ENCODE measurements at regions not wholly inside any gene's neighbourhood (a gene's known extent, or its start where the extent isn't known, plus 50 kb on each side); places are given as distances from the start of the nearest gene placed in this dataset.

GRCh38 chr9:103816146-103816545 lies 278.0 kb upstream of the SMC2 start:
- H2BK12ac ChIP-seq (ENCODE audit: low read length in 2 of 2): no peak overlapping the region
- no peak overlapping the region for H3K23ac ChIP-seq (ENCODE audit: low read length in 2 of 2)
- H2BK120ac ChIP-seq (ENCODE audit: low read depth, low read length): no peak overlapping the region
- no peak overlapping the region for H4K91ac ChIP-seq (ENCODE audit: low read length)
- H3K36me3 ChIP-seq (ENCODE audit: control insufficient read depth in 1 of 2, insufficient read depth in 2 of 2, low read depth in 1 of 2, low read length in 2 of 2): no peaks in the 10 kb centered on the region
- WGBS: 33% methylated on average over 1 of the region's 4 CpGs
- no peaks in the 10 kb centered on the region for H3K27me3 ChIP-seq (ENCODE audit: control insufficient read depth in 1 of 2, insufficient read depth in 1 of 2, low read length in 2 of 2)
- no peak overlapping the region for H2BK15ac ChIP-seq (ENCODE audit: low read depth, poor library complexity, severe bottlenecking)
- H4K8ac ChIP-seq (ENCODE audit: low read length): no peak overlapping the region
- no peaks in the 10 kb centered on the region for H3K9me3 ChIP-seq (ENCODE audit: control insufficient read depth, low read length)
- no peak overlapping the region for H2AK5ac ChIP-seq (ENCODE audit: low read length, severe bottlenecking)
- no peak overlapping the region for H3K4ac ChIP-seq (ENCODE audit: low read depth in 1 of 2, low read length in 2 of 2)
- no peak overlapping the region for H3K27ac ChIP-seq (ENCODE audit: low read length, poor library complexity, severe bottlenecking)
- H3K79me1 ChIP-seq (replicated peaks; ENCODE audit: low read length, poor library complexity, severe bottlenecking): no peaks in the 10 kb centered on the region
- no peak overlapping the region for H2AFZ ChIP-seq (ENCODE audit: low read depth, low read length)
- no peak overlapping the region for H2BK5ac ChIP-seq (ENCODE audit: low read depth, low read length, poor library complexity, severe bottlenecking)
- H3K4me3 ChIP-seq (ENCODE audit: insufficient read depth in 1 of 2, low read depth in 1 of 2, low read length in 2 of 2): no peak overlapping the region
- no peak overlapping the region for H3K14ac ChIP-seq (ENCODE audit: low read length in 2 of 2)
- H3K9ac ChIP-seq (ENCODE audit: low read length): no peak overlapping the region
- no peak overlapping the region for H3K18ac ChIP-seq (ENCODE audit: low read depth in 1 of 2, low read length in 2 of 2)
- H3K4me2 ChIP-seq (ENCODE audit: low read length, poor library complexity, severe bottlenecking): no peak overlapping the region
- DNase-seq: no peak
- no peaks in the 10 kb centered on the region for H3K4me1 ChIP-seq (ENCODE audit: control insufficient read depth, insufficient read depth, low read depth, low read length)

- no peak overlapping the region for H3K4ac ChIP-seq (ENCODE audit: low read depth in 1 of 2, low read length in 2 of 2)
- H2BK120ac ChIP-seq (ENCODE audit: low read depth, low read length): no peak overlapping the region
- no peak overlapping the region for H2BK12ac ChIP-seq (ENCODE audit: low read length in 2 of 2)
- no peak overlapping the region for H4K91ac ChIP-seq (ENCODE audit: low read length)
- H3K23ac ChIP-seq (ENCODE audit: low read length in 2 of 2): no peak overlapping the region
- no peak overlapping the region for H3K4me3 ChIP-seq (ENCODE audit: insufficient read depth in 1 of 2, low read depth in 1 of 2, low read length in 2 of 2)
- WGBS: 94% methylated on average over 1 of the region's 1 CpG
- H3K18ac ChIP-seq (ENCODE audit: low read depth in 1 of 2, low read length in 2 of 2): no peak overlapping the region
- H3K9me3 ChIP-seq (ENCODE audit: control insufficient read depth, low read length): no peaks in the 10 kb centered on the region
- H2BK5ac ChIP-seq (ENCODE audit: low read depth, low read length, poor library complexity, severe bottlenecking): no peak overlapping the region
- H3K27me3 ChIP-seq (ENCODE audit: control insufficient read depth in 1 of 2, insufficient read depth in 1 of 2, low read length in 2 of 2): no peaks in the 10 kb centered on the region
- H2AK5ac ChIP-seq (ENCODE audit: low read length, severe bottlenecking): no peak overlapping the region
- no peaks in the 10 kb centered on the region for H3K79me1 ChIP-seq (replicated peaks; ENCODE audit: low read length, poor library complexity, severe bottlenecking)
- no peak overlapping the region for H3K27ac ChIP-seq (ENCODE audit: low read length, poor library complexity, severe bottlenecking)
- DNase-seq: no peak
- no peak overlapping the region for H3K4me2 ChIP-seq (ENCODE audit: low read length, poor library complexity, severe bottlenecking)
- no peak overlapping the region for H4K8ac ChIP-seq (ENCODE audit: low read length)
- H2BK15ac ChIP-seq (ENCODE audit: low read depth, poor library complexity, severe bottlenecking): no peak overlapping the region
- no peaks in the 10 kb centered on the region for H3K36me3 ChIP-seq (ENCODE audit: control insufficient read depth in 1 of 2, insufficient read depth in 2 of 2, low read depth in 1 of 2, low read length in 2 of 2)
- H3K14ac ChIP-seq (ENCODE audit: low read length in 2 of 2): no peak overlapping the region
- H3K9ac ChIP-seq (ENCODE audit: low read length): no peak overlapping the region
- no peak overlapping the region for H2AFZ ChIP-seq (ENCODE audit: low read depth, low read length)
- H3K4me1 ChIP-seq (ENCODE audit: control insufficient read depth, insufficient read depth, low read depth, low read length): no peaks in the 10 kb centered on the region
These were observed 274.2 kb upstream of the SMC2 start for GRCh38 chr9:103819936-103820335.

- Histone ChIP-seq H3K9ac (ENCODE audit: low read length) (no peak overlapping the region), H3K9me3 (ENCODE audit: control insufficient read depth, low read length) (no peaks in the 10 kb centered on the region), H3K4ac (ENCODE audit: low read depth in 1 of 2, low read length in 2 of 2) (no peak overlapping the region), H3K14ac (ENCODE audit: low read length in 2 of 2) (no peak overlapping the region), H4K91ac (ENCODE audit: low read length) (no peak overlapping the region), H3K4me3 (ENCODE audit: insufficient read depth in 1 of 2, low read depth in 1 of 2, low read length in 2 of 2) (no peak overlapping the region), H3K27ac (ENCODE audit: low read length, poor library complexity, severe bottlenecking) (no peak overlapping the region), H2AFZ (ENCODE audit: low read depth, low read length) (no peak overlapping the region), H2BK5ac (ENCODE audit: low read depth, low read length, poor library complexity, severe bottlenecking) (no peak overlapping the region), H3K4me2 (ENCODE audit: low read length, poor library complexity, severe bottlenecking) (no peak overlapping the region), H2BK15ac (ENCODE audit: low read depth, poor library complexity, severe bottlenecking) (no peak overlapping the region), H3K79me1 (replicated peaks; ENCODE audit: low read length, poor library complexity, severe bottlenecking) (no peaks in the 10 kb centered on the region), H3K27me3 (ENCODE audit: control insufficient read depth in 1 of 2, insufficient read depth in 1 of 2, low read length in 2 of 2) (no peaks in the 10 kb centered on the region), H3K4me1 (ENCODE audit: control insufficient read depth, insufficient read depth, low read depth, low read length) (no peaks in the 10 kb centered on the region), H2AK5ac (ENCODE audit: low read length, severe bottlenecking) (no peak overlapping the region), H4K8ac (ENCODE audit: low read length) (no peak overlapping the region), H3K36me3 (ENCODE audit: control insufficient read depth in 1 of 2, insufficient read depth in 2 of 2, low read depth in 1 of 2, low read length in 2 of 2) (no peaks in the 10 kb centered on the region), H3K18ac (ENCODE audit: low read depth in 1 of 2, low read length in 2 of 2) (no peak overlapping the region), H3K23ac (ENCODE audit: low read length in 2 of 2) (no peak overlapping the region), H2BK12ac (ENCODE audit: low read length in 2 of 2) (no peak overlapping the region), H2BK120ac (ENCODE audit: low read depth, low read length) (no peak overlapping the region)
- WGBS: 93% methylated on average over 1 of the region's 1 CpG
- DNase-seq: no peak
These were observed 273.0 kb upstream of the SMC2 start for GRCh38 chr9:103821115-103821514.

GRCh38 chr9:103837940-103838339 lies 256.2 kb upstream of the SMC2 start:
- H3K27me3 ChIP-seq (ENCODE audit: control insufficient read depth in 1 of 2, insufficient read depth in 1 of 2, low read length in 2 of 2): no peaks in the 10 kb centered on the region
- H3K4me2 ChIP-seq (ENCODE audit: low read length, poor library complexity, severe bottlenecking): no peak overlapping the region
- no CpG with 5 or more reads among the region's 1 CpG for WGBS
- no peaks in the 10 kb centered on the region for H3K36me3 ChIP-seq (ENCODE audit: control insufficient read depth in 1 of 2, insufficient read depth in 2 of 2, low read depth in 1 of 2, low read length in 2 of 2)
- no peak overlapping the region for H3K9ac ChIP-seq (ENCODE audit: low read length)
- H2AFZ ChIP-seq (ENCODE audit: low read depth, low read length): no peak overlapping the region
- H3K79me1 ChIP-seq (replicated peaks; ENCODE audit: low read length, poor library complexity, severe bottlenecking): no peaks in the 10 kb centered on the region
- H3K4me3 ChIP-seq (ENCODE audit: insufficient read depth in 1 of 2, low read depth in 1 of 2, low read length in 2 of 2): no peak overlapping the region
- H3K27ac ChIP-seq (ENCODE audit: low read length, poor library complexity, severe bottlenecking): no peak overlapping the region
- H3K18ac ChIP-seq (ENCODE audit: low read depth in 1 of 2, low read length in 2 of 2): no peak overlapping the region
- H4K8ac ChIP-seq (ENCODE audit: low read length): no peak overlapping the region
- peaks cover 12% of the 10 kb centered on the region for H3K9me3 ChIP-seq (ENCODE audit: control insufficient read depth, low read length)
- no peak overlapping the region for H2BK15ac ChIP-seq (ENCODE audit: low read depth, poor library complexity, severe bottlenecking)
- H3K4me1 ChIP-seq (ENCODE audit: control insufficient read depth, insufficient read depth, low read depth, low read length): no peaks in the 10 kb centered on the region
- no peak overlapping the region for H3K14ac ChIP-seq (ENCODE audit: low read length in 2 of 2)
- no peak for DNase-seq
- no peak overlapping the region for H2BK120ac ChIP-seq (ENCODE audit: low read depth, low read length)
- H2BK5ac ChIP-seq (ENCODE audit: low read depth, low read length, poor library complexity, severe bottlenecking): no peak overlapping the region
- H2BK12ac ChIP-seq (ENCODE audit: low read length in 2 of 2): no peak overlapping the region
- H3K4ac ChIP-seq (ENCODE audit: low read depth in 1 of 2, low read length in 2 of 2): no peak overlapping the region
- no peak overlapping the region for H2AK5ac ChIP-seq (ENCODE audit: low read length, severe bottlenecking)
- H4K91ac ChIP-seq (ENCODE audit: low read length): no peak overlapping the region
- no peak overlapping the region for H3K23ac ChIP-seq (ENCODE audit: low read length in 2 of 2)
